ENCODE measurements at regions not wholly inside any gene's neighbourhood (a gene's known extent, or its start where the extent isn't known, plus 50 kb on each side); places are given as distances from the start of the nearest gene placed in this dataset.

GRCh38 chr5:60261732-60262131 lies 368.2 kb upstream of the PDE4D start:
- TF ChIP-seq CTCF (IDR thresholded peaks at IDR 0.05) (no peak), POLR2A (IDR thresholded peaks at IDR 0.05) (no peak)
